ENCODE measurements at regions not wholly inside any gene's neighbourhood (a gene's known extent, or its start where the extent isn't known, plus 50 kb on each side); places are given as distances from the start of the nearest gene placed in this dataset.

DNA sequence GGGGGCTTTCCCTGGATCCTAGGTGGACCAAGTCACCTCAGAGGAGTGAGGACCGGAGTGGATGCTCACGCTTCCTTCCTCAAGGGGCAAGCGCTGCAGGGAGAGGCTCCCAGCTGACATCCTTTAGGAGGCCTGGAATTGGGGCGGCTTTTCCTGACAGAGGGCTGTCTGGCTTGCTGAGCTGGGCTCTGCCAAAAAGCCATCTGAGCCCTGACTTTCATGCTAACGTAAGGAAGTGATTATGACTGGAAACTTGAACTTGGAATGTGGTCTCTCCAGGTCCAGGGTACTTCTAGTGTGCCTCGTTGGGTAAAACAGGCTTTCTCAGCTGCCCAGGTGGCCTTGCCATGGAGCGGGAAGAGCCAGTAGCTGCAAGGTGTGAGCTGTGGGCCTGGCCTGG, 268.3 kb upstream of the SPRED2 start:
- TF ChIP-seq POLR2A (IDR thresholded peaks at IDR 0.05; ENCODE audit: extremely low read depth, insufficient read length) (no peak), MYC (IDR thresholded peaks at IDR 0.05; ENCODE audit: low read depth, low read length) (no peak), CTCF (IDR thresholded peaks at IDR 0.05; ENCODE audit: low read depth, low read length) (no peak)
- TF ChIP-seq, protein P1, sequence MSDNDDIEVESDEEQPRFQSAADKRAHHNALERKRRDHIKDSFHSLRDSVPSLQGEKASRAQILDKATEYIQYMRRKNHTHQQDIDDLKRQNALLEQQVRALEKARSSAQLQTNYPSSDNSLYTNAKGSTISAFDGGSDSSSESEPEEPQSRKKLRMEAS (IDR thresholded peaks at IDR 0.05; ENCODE audit: low read depth, low read length): no peak
- H3K4me3 ChIP-seq (ENCODE audit: low read depth, low read length): no peak overlapping the region
- no peak for DNase-seq (ENCODE audit: low read depth)

- TF ChIP-seq POLR2A (IDR thresholded peaks at IDR 0.05; ENCODE audit: extremely low read depth, insufficient read length) (no peak), CTCF (IDR thresholded peaks at IDR 0.05; ENCODE audit: low read depth, low read length) (no peak), MYC (IDR thresholded peaks at IDR 0.05; ENCODE audit: low read depth, low read length) (no peak)
- TF ChIP-seq, protein P1 (IDR thresholded peaks at IDR 0.05; ENCODE audit: low read depth, low read length): no peak
- no peak overlapping the region for H3K4me3 ChIP-seq (ENCODE audit: low read depth, low read length)
- no peak for DNase-seq (ENCODE audit: low read depth)
These were observed 267.7 kb upstream of the SPRED2 start for GRCh38 chr2:65700004-65700651.

- TF ChIP-seq POLR2A (IDR thresholded peaks at IDR 0.05; ENCODE audit: extremely low read depth, insufficient read length) (no peak), CTCF (IDR thresholded peaks at IDR 0.05; ENCODE audit: low read depth, low read length) (no peak), MYC (IDR thresholded peaks at IDR 0.05; ENCODE audit: low read depth, low read length) (no peak)
- TF ChIP-seq, protein P1 (IDR thresholded peaks at IDR 0.05; ENCODE audit: low read depth, low read length): no peak
- DNase-seq (ENCODE audit: low read depth): no peak
- no peak overlapping the region for H3K4me3 ChIP-seq (ENCODE audit: low read depth, low read length)
These were observed 259.4 kb upstream of the SPRED2 start for GRCh38 chr2:65691816-65692215.

- TF ChIP-seq CTCF (IDR thresholded peaks at IDR 0.05; ENCODE audit: low read depth, low read length) (no peak), POLR2A (IDR thresholded peaks at IDR 0.05; ENCODE audit: extremely low read depth, insufficient read length) (no peak), MYC (IDR thresholded peaks at IDR 0.05; ENCODE audit: low read depth, low read length) (no peak)
- TF ChIP-seq, protein P1 (IDR thresholded peaks at IDR 0.05; ENCODE audit: low read depth, low read length): no peak
- DNase-seq (ENCODE audit: low read depth): no peak
These were observed 255.9 kb upstream of the SPRED2 start for GRCh38 chr2:65688141-65688886.

GRCh38 chr2:65687614-65688013, 255.2 kb upstream of the SPRED2 start:
- no peak overlapping the region for H3K4me3 ChIP-seq (ENCODE audit: low read depth, low read length)
- no peak for DNase-seq (ENCODE audit: low read depth)
- TF ChIP-seq MYC (IDR thresholded peaks at IDR 0.05; ENCODE audit: low read depth, low read length) (no peak), CTCF (IDR thresholded peaks at IDR 0.05; ENCODE audit: low read depth, low read length) (no peak), POLR2A (IDR thresholded peaks at IDR 0.05; ENCODE audit: extremely low read depth, insufficient read length) (no peak)
- TF ChIP-seq, protein P1 (IDR thresholded peaks at IDR 0.05; ENCODE audit: low read depth, low read length): no peak

More at GRCh38 chr2:65688141-65688886, 255.9 kb upstream of the SPRED2 start:
- no peak overlapping the region for H3K4me3 ChIP-seq (ENCODE audit: low read depth, low read length)

Data from NB4 (cell line).